Stimulated activated CD4-positive, alpha-beta T cell treated with anti-CD3 and anti-CD28 coated beads, Interleukin-4, amount 100 ng/mL, for 4 hours (primary cell): ENCODE measurements at regions not wholly inside any gene's neighbourhood (a gene's known extent, or its start where the extent isn't known, plus 50 kb on each side); places are given as distances from the start of the nearest gene placed in this dataset.

Source experiments
- DNase-seq, 2 experiments: peaks; one replicate each; pipeline ENCODE4 v3.0.0-alpha.2; 2020

- no peak for DNase-seq
Observed at GRCh38 chr9:86470326-86470725, 116.1 kb upstream of the TUT7 start.

- DNase-seq, result no peak
Observed at GRCh38 chr9:86469476-86470250, 115.5 kb upstream of the TUT7 start.

- no peak for DNase-seq
Observed at GRCh38 chr9:86464242-86464641, 110.0 kb upstream of the TUT7 start.

- no peak for DNase-seq
Observed at GRCh38 chr9:86460216-86461002, 106.2 kb upstream of the TUT7 start.

- no peak for DNase-seq
Observed at GRCh38 chr9:86459599-86460155, 105.5 kb upstream of the TUT7 start.

- no peak for DNase-seq
Observed at GRCh38 chr9:86459191-86459590, 105.0 kb upstream of the TUT7 start.

GRCh38 chr9:86458191-86458855, 104.1 kb upstream of the TUT7 start:
- no peak for DNase-seq

- no peak for DNase-seq
Observed at GRCh38 chr9:86456416-86456815, 102.2 kb upstream of the TUT7 start.

GRCh38 chr9:86454701-86455615, 100.7 kb upstream of the TUT7 start:
- no peak for DNase-seq

GRCh38 chr9:86452201-86452828, 98.1 kb upstream of the TUT7 start:
- no peak for DNase-seq

GRCh38 chr9:86449246-86449645, 95.0 kb upstream of the TUT7 start:
- no peak for DNase-seq

- no peak for DNase-seq
Observed at GRCh38 chr9:86445671-86446070, 91.5 kb upstream of the TUT7 start.

GRCh38 chr9:86443992-86444391, 89.8 kb upstream of the TUT7 start:
- no peak for DNase-seq

- no peak for DNase-seq
Observed at GRCh38 chr9:86434039-86434726, 80.0 kb upstream of the TUT7 start.

GRCh38 chr9:86424251-86424891, 70.2 kb upstream of the TUT7 start:
- no peak for DNase-seq

- DNase-seq, result no peak
Observed at GRCh38 chr9:86413971-86414880, 60.0 kb upstream of the TUT7 start.

GRCh38 chr9:86410281-86410680, 56.1 kb upstream of the TUT7 start:
- DNase-seq, result no peak

- DNase-seq, result no peak
Observed at GRCh38 chr9:86408121-86408520, 53.9 kb upstream of the TUT7 start.

GRCh38 chr9:86407022-86407421, 52.8 kb upstream of the TUT7 start:
- no peak for DNase-seq

GRCh38 chr9:86406366-86406765, 52.2 kb upstream of the TUT7 start:
- no peak for DNase-seq
